ENCODE measurements at regions not wholly inside any gene's neighbourhood (a gene's known extent, or its start where the extent isn't known, plus 50 kb on each side); places are given as distances from the start of the nearest gene placed in this dataset.

DNA sequence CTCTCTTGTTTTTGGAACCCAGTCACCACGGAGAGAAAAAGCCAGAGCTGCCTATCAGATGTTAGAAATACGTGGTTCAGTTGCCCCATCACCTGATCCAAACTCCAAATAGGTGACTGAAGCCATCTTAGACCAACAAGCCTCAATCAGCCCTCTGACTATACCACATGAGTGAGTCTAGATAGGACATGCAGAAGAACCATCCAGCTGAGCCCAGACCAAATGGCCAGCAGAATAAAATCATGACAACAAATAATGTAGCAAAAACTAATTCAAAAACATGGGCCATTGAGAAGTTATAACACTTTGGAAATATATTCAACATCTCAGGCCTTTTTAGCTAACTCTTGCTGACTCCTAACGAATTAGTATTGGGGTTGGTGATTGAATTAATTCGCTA, 348.4 kb upstream of the C1orf87 start:
- no peak for DNase-seq
- no peak overlapping the region for H3K9ac ChIP-seq (ENCODE audit: low read depth in 2 of 2, low read length in 2 of 2)
- TF ChIP-seq, protein P1, sequence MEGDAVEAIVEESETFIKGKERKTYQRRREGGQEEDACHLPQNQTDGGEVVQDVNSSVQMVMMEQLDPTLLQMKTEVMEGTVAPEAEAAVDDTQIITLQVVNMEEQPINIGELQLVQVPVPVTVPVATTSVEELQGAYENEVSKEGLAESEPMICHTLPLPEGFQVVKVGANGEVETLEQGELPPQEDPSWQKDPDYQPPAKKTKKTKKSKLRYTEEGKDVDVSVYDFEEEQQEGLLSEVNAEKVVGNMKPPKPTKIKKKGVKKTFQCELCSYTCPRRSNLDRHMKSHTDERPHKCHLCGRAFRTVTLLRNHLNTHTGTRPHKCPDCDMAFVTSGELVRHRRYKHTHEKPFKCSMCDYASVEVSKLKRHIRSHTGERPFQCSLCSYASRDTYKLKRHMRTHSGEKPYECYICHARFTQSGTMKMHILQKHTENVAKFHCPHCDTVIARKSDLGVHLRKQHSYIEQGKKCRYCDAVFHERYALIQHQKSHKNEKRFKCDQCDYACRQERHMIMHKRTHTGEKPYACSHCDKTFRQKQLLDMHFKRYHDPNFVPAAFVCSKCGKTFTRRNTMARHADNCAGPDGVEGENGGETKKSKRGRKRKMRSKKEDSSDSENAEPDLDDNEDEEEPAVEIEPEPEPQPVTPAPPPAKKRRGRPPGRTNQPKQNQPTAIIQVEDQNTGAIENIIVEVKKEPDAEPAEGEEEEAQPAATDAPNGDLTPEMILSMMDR (IDR thresholded peaks at IDR 0.05): no peak
- H3K27me3 ChIP-seq: no peaks in the 10 kb centered on the region
- H3K4me3 ChIP-seq: no peak overlapping the region
- intact Hi-C loops (cut with DNase I): no loop called here
- H3K9me3 ChIP-seq: no peaks in the 10 kb centered on the region
- H3K27ac ChIP-seq: no peak overlapping the region
- H3K4me1 ChIP-seq: no peaks in the 10 kb centered on the region
- no peaks in the 10 kb centered on the region for H3K36me3 ChIP-seq

DNA sequence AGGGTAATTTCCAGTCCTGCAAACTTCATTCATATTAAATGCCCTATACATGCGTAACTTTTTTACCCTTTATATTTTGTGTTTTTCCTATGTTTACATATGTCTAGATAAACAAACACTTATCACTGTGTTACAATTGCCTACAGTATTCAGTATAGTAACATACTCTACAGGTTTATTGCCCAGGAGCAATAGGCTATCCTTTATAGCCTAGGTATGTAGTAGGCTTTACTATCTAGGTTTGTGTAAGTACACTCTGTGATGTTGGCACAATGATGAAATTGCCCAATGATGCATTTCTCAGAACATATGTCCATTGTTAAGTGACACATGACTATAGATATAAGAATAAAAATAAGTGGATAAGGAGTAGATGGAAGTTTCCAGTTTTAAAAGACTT, 345.5 kb upstream of the C1orf87 start:
- Histone ChIP-seq H3K36me3 (no peaks in the 10 kb centered on the region), H3K4me1 (no peaks in the 10 kb centered on the region), H3K27me3 (no peaks in the 10 kb centered on the region), H3K9me3 (no peaks in the 10 kb centered on the region), H3K27ac (no peak overlapping the region), H3K9ac (ENCODE audit: low read depth in 2 of 2, low read length in 2 of 2) (no peak overlapping the region), H3K4me3 (no peak overlapping the region)
- TF ChIP-seq, protein P1 (IDR thresholded peaks at IDR 0.05): no peak
- DNase-seq: no peak
- intact Hi-C loops (cut with DNase I): no loop called here

GRCh38 chr1:60415696-60416095, 342.1 kb upstream of the C1orf87 start:
- intact Hi-C loops (cut with DNase I): no loop called here
- no peak for DNase-seq
- TF ChIP-seq, protein P1 (IDR thresholded peaks at IDR 0.05): no peak

DNA sequence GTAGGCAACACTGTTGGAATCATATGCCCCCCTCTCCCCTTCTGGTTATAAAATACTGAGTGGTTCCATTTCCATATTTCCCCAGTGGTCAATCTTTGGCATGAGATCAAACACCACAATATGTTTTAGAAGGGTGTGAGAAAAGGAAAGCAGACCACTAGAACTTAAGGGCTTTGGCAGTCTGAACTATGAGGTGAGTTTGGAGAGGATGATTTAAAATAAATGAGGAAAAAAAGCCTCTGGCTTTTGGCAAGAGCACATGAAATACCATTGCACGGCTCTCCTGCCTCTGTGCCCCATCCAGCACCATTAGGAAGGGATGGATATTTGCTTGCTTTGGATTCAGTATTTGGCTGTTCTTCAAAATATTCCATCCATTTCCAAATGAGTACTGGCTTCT, 339.5 kb upstream of the C1orf87 start:
- intact Hi-C loops (cut with DNase I): no loop called here
- Histone ChIP-seq H3K4me1 (no peaks in the 10 kb centered on the region), H3K9ac (ENCODE audit: low read depth in 2 of 2, low read length in 2 of 2) (no peak overlapping the region), H3K27me3 (no peaks in the 10 kb centered on the region), H3K9me3 (no peaks in the 10 kb centered on the region), H3K4me3 (no peak overlapping the region), H3K36me3 (no peaks in the 10 kb centered on the region), H3K27ac (no peak overlapping the region)
- DNase-seq: no peak
- TF ChIP-seq, protein P1 (IDR thresholded peaks at IDR 0.05): no peak

More at GRCh38 chr1:60415696-60416095, 342.1 kb upstream of the C1orf87 start:
- H3K4me1 ChIP-seq: no peaks in the 10 kb centered on the region
- no peaks in the 10 kb centered on the region for H3K36me3 ChIP-seq
- H3K9me3 ChIP-seq: no peaks in the 10 kb centered on the region
- H3K27me3 ChIP-seq: no peaks in the 10 kb centered on the region
- no peak overlapping the region for H3K4me3 ChIP-seq
- no peak overlapping the region for H3K9ac ChIP-seq (ENCODE audit: low read depth in 2 of 2, low read length in 2 of 2)
- H3K27ac ChIP-seq: no peak overlapping the region

DNA sequence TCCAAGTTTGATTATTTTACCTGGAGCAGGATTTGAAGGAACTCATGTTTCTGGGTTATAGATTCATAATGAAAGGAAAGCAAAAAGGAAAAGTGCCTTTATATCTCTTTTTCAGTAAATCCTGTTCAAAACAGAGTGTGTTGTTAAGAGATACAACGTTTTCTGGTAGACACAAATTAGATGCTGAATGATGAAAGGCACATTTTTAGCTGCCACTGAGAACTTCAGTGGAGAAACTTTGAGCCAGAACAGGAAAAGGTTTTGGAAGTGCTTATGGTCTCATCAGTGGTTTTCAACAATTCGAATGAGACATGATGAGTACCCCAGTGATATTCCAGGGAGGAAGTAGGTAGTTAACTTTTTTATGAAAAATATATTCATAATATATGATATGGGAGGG, 338.0 kb upstream of the C1orf87 start:
- H3K9ac ChIP-seq (ENCODE audit: low read depth in 2 of 2, low read length in 2 of 2): no peak overlapping the region
- H3K4me3 ChIP-seq: no peak overlapping the region
- no peaks in the 10 kb centered on the region for H3K4me1 ChIP-seq
- no peaks in the 10 kb centered on the region for H3K9me3 ChIP-seq
- H3K27me3 ChIP-seq: no peaks in the 10 kb centered on the region
- H3K36me3 ChIP-seq: no peaks in the 10 kb centered on the region
- intact Hi-C loops (cut with DNase I): no loop called here
- DNase-seq: no peak
- TF ChIP-seq, protein P1 (IDR thresholded peaks at IDR 0.05): no peak
- H3K27ac ChIP-seq: no peak overlapping the region

DNA sequence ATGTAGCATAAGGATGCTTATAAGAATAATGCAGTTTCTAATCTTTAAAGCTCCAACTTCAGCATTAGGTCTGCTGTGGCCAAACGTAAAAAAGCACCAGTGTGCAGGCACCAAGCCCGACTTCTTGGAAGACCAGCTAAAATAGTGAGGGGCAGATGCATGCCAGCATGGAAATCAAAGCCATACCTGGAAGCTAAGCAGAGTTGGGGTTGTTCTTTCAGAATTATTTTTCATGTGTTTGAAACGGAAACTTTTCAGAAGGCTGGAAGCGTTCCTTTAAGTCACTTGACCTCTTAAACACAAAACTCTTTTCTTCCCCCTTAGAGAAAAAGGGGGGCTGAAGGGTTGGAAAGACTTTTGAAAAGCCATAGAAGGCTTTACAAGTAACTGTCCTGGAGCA, 329.2 kb upstream of the C1orf87 start:
- Histone ChIP-seq H3K36me3 (no peaks in the 10 kb centered on the region), H3K27ac (no peak overlapping the region), H3K4me3 (no peak overlapping the region), H3K9ac (ENCODE audit: low read depth in 2 of 2, low read length in 2 of 2) (no peak overlapping the region), H3K27me3 (no peaks in the 10 kb centered on the region), H3K4me1 (no peaks in the 10 kb centered on the region), H3K9me3 (no peaks in the 10 kb centered on the region)
- intact Hi-C loops (cut with DNase I): no loop called here
- TF ChIP-seq, protein P1 (IDR thresholded peaks at IDR 0.05): no peak
- no peak for DNase-seq
